IPS-15b (cell line): ENCODE measurements at regions not wholly inside any gene's neighbourhood (a gene's known extent, or its start where the extent isn't known, plus 50 kb on each side); places are given as distances from the start of the nearest gene placed in this dataset.

Experiments used
- H3K27me3 ChIP-seq: one replicate; pipeline ENCODE4 v1.6.1; 2013; ENCODE audit warnings: low read length; ENCODE audit not compliant: control insufficient read depth, insufficient read depth
- H3K36me3 ChIP-seq: one replicate; pipeline ENCODE4 v1.6.1; 2013; ENCODE audit warnings: low read length; ENCODE audit not compliant: control insufficient read depth, insufficient read depth
- H3K4me1 ChIP-seq: one replicate; pipeline ENCODE4 v1.6.1; 2013; ENCODE audit warnings: mild to moderate bottlenecking, low read length; ENCODE audit not compliant: control insufficient read depth, insufficient read depth
- H3K4me3 ChIP-seq: one replicate; pipeline ENCODE4 v1.5.1; 2013; ENCODE audit warnings: low read depth, low read length
- H3K9ac ChIP-seq: one replicate; pipeline ENCODE4 v1.6.1; 2013; ENCODE audit warnings: low read depth, mild to moderate bottlenecking, low read length
- H3K9me3 ChIP-seq: one replicate; pipeline ENCODE4 v1.6.1; 2013; ENCODE audit warnings: mild to moderate bottlenecking, low read length; ENCODE audit not compliant: control insufficient read depth, insufficient read depth

- no peaks in the 10 kb centered on the region for H3K27me3 ChIP-seq
- H3K4me3 ChIP-seq, result no peak overlapping the region
Measured at GRCh38 chr6:168196385-168196860, 117.4 kb upstream of the FRMD1 start.

GRCh38 chr6:168195712-168196111 lies 116.7 kb upstream of the FRMD1 start:
- no peak overlapping the region for H3K4me3 ChIP-seq
- no peaks in the 10 kb centered on the region for H3K36me3 ChIP-seq
- no peak overlapping the region for H3K9ac ChIP-seq
- H3K27me3 ChIP-seq, result no peaks in the 10 kb centered on the region
- H3K4me1 ChIP-seq, result no peaks in the 10 kb centered on the region
- no peaks in the 10 kb centered on the region for H3K9me3 ChIP-seq

More at GRCh38 chr6:168196385-168196860, 117.4 kb upstream of the FRMD1 start:
- no peaks in the 10 kb centered on the region for H3K36me3 ChIP-seq
- no peaks in the 10 kb centered on the region for H3K4me1 ChIP-seq
- no peak overlapping the region for H3K9ac ChIP-seq
- no peaks in the 10 kb centered on the region for H3K9me3 ChIP-seq

- H3K4me1 ChIP-seq, result no peaks in the 10 kb centered on the region
- H3K27me3 ChIP-seq, result no peaks in the 10 kb centered on the region
- H3K9ac ChIP-seq, result no peak overlapping the region
- H3K36me3 ChIP-seq, result no peaks in the 10 kb centered on the region
- no peak overlapping the region for H3K4me3 ChIP-seq
- no peaks in the 10 kb centered on the region for H3K9me3 ChIP-seq
Measured at GRCh38 chr6:168194732-168195567, 115.9 kb upstream of the FRMD1 start.

GRCh38 chr6:168193816-168194721 lies 115.1 kb upstream of the FRMD1 start:
- Histone ChIP-seq H3K27me3 (no peaks in the 10 kb centered on the region), H3K4me1 (no peaks in the 10 kb centered on the region), H3K9me3 (no peaks in the 10 kb centered on the region), H3K9ac (no peak overlapping the region), H3K4me3 (no peak overlapping the region), H3K36me3 (no peaks in the 10 kb centered on the region)

- Histone ChIP-seq H3K36me3 (no peaks in the 10 kb centered on the region), H3K27me3 (no peaks in the 10 kb centered on the region), H3K9me3 (no peaks in the 10 kb centered on the region), H3K4me1 (no peaks in the 10 kb centered on the region), H3K4me3 (no peak overlapping the region), H3K9ac (no peak overlapping the region)
Measured at GRCh38 chr6:168192901-168193815, 114.1 kb upstream of the FRMD1 start.

- Histone ChIP-seq H3K9ac (no peak overlapping the region), H3K4me1 (no peaks in the 10 kb centered on the region), H3K4me3 (no peak overlapping the region), H3K36me3 (no peaks in the 10 kb centered on the region), H3K9me3 (peaks cover 3% of the 10 kb centered on the region), H3K27me3 (no peaks in the 10 kb centered on the region)
Measured at GRCh38 chr6:168192195-168192900, 113.3 kb upstream of the FRMD1 start.

- no peaks in the 10 kb centered on the region for H3K36me3 ChIP-seq
- H3K4me1 ChIP-seq, result no peaks in the 10 kb centered on the region
- H3K27me3 ChIP-seq, result no peaks in the 10 kb centered on the region
- peaks cover 4% of the 10 kb centered on the region for H3K9me3 ChIP-seq
- H3K9ac ChIP-seq, result no peak overlapping the region
- H3K4me3 ChIP-seq, result no peak overlapping the region
Measured at GRCh38 chr6:168190646-168191443, 111.8 kb upstream of the FRMD1 start.

GRCh38 chr6:168190014-168190405 lies 111.0 kb upstream of the FRMD1 start:
- Histone ChIP-seq H3K27me3 (no peaks in the 10 kb centered on the region), H3K4me3 (no peak overlapping the region), H3K4me1 (no peaks in the 10 kb centered on the region), H3K9ac (no peak overlapping the region), H3K36me3 (no peaks in the 10 kb centered on the region), H3K9me3 (peaks cover 4% of the 10 kb centered on the region)

- Histone ChIP-seq H3K9ac (no peak overlapping the region), H3K9me3 (peaks cover 4% of the 10 kb centered on the region), H3K4me1 (no peaks in the 10 kb centered on the region), H3K4me3 (no peak overlapping the region), H3K27me3 (no peaks in the 10 kb centered on the region), H3K36me3 (no peaks in the 10 kb centered on the region)
Measured at GRCh38 chr6:168189200-168190013, 110.4 kb upstream of the FRMD1 start.
